WTC11 (cell line): ENCODE measurements at regions not wholly inside any gene's neighbourhood (a gene's known extent, or its start where the extent isn't known, plus 50 kb on each side); places are given as distances from the start of the nearest gene placed in this dataset.

Experiments
- ATAC-seq: fragments of 200-7000 bp; cut with Tn5 transposase; 2 replicates; pipeline ENCODE4 v1.10.0; 2021; ENCODE audit warnings: mild to moderate bottlenecking, moderate library complexity
- CTCF ChIA-PET: fragments of 300-600 bp; sonication (Branson Sonifier 250); formaldehyde crosslinking; loops from one replicate; lab custom pipeline; 2021; ENCODE audit warnings: antibody characterized with exemption; lab: Charles Lee
- POLR2A ChIA-PET: fragments of 350-600 bp; sonication (Branson Sonifier 250); formaldehyde crosslinking; loops from one replicate; lab custom pipeline; 2021; ENCODE audit warnings: antibody characterized with exemption; lab: Charles Lee
- DNase-seq: peaks from one replicate; pipeline ENCODE4 v3.0.0; 2021; ENCODE audit warnings: low spot score
- H3K27ac Mint-ChIP-seq: 2 replicates; pipeline ENCODE4 v1.8.0; 2021; ENCODE audit warnings: mixed read lengths
- H3K27me3 Mint-ChIP-seq: 2 replicates; pipeline ENCODE4 v1.8.0; 2021; ENCODE audit warnings: low read depth, mild to moderate bottlenecking, moderate library complexity, mixed read lengths
- H3K36me3 Mint-ChIP-seq: 2 replicates; pipeline ENCODE4 v1.8.0; 2021; ENCODE audit warnings: mixed read lengths
- H3K4me1 Mint-ChIP-seq: 2 replicates; pipeline ENCODE4 v1.8.0; 2022; ENCODE audit warnings: mixed read lengths
- H3K4me3 Mint-ChIP-seq: 2 replicates; pipeline ENCODE4 v1.8.0; 2021; ENCODE audit warnings: mild to moderate bottlenecking, moderate library complexity, mixed read lengths
- H3K9me3 Mint-ChIP-seq: 2 replicates; pipeline ENCODE4 v1.8.0; 2021; ENCODE audit warnings: mixed read lengths
- ATF1 ChIP-seq: sonication (generic); formaldehyde crosslinking; IDR thresholded peaks from 2 replicates; pipeline ENCODE4 v1.8.1; 2023; ENCODE audit warnings: mild to moderate bottlenecking, moderate library complexity, missing genetic modification reagents
- GABPB1 ChIP-seq: sonication (generic); formaldehyde crosslinking; IDR thresholded peaks from 2 replicates; pipeline ENCODE4 v1.8.1; 2023; ENCODE audit warnings: mild to moderate bottlenecking, missing genetic modification reagents
- HMGA2 ChIP-seq: fragments of 250-450 bp; sonication (Bioruptor Pico); IDR thresholded peaks from 2 replicates; pipeline ENCODE4 v1.4.0; 2021; ENCODE audit warnings: mild to moderate bottlenecking, moderate library complexity
- KAT7 ChIP-seq: sonication (generic); formaldehyde crosslinking; IDR thresholded peaks from 2 replicates; pipeline ENCODE4 v1.8.1; 2023; ENCODE audit warnings: missing genetic modification reagents, mild to moderate bottlenecking, borderline replicate concordance
- MYBL2 ChIP-seq: sonication (generic); formaldehyde crosslinking; IDR thresholded peaks from 2 replicates; pipeline ENCODE4 v1.8.1; 2023; ENCODE audit warnings: mild to moderate bottlenecking, moderate library complexity, missing genetic modification reagents
- NR1H2 ChIP-seq: sonication (generic); formaldehyde crosslinking; IDR thresholded peaks from 2 replicates; pipeline ENCODE4 v1.9.0; 2021; ENCODE audit warnings: mild to moderate bottlenecking, moderate library complexity, missing genetic modification reagents
- SOX15 ChIP-seq: fragments of 250-450 bp; sonication (Bioruptor Pico); IDR thresholded peaks from 2 replicates; pipeline ENCODE4 v1.9.0; 2021; ENCODE audit warnings: mild to moderate bottlenecking
- TEAD1 ChIP-seq: sonication (generic); formaldehyde crosslinking; IDR thresholded peaks from 2 replicates; pipeline ENCODE4 v1.8.0; 2022; ENCODE audit warnings: mild to moderate bottlenecking, missing genetic modification reagents
- ZNF232 ChIP-seq: sonication (generic); formaldehyde crosslinking; IDR thresholded peaks from 2 replicates; pipeline ENCODE4 v1.8.0; 2022; ENCODE audit warnings: mild to moderate bottlenecking, missing genetic modification reagents
- ZNF425 ChIP-seq: fragments of 250-450 bp; sonication (Bioruptor Pico); conservative IDR thresholded peaks from 2 replicates; pipeline ENCODE4 v1.9.0; 2021; ENCODE audit warnings: mild to moderate bottlenecking
- TF ChIP-seq, protein P1 (sequence below): sonication (generic); formaldehyde crosslinking; IDR thresholded peaks from 2 replicates; pipeline ENCODE4 v1.8.0; 2022; ENCODE audit warnings: mild to moderate bottlenecking, missing genetic modification reagents
- TF ChIP-seq, protein P2 (sequence below): sonication (generic); formaldehyde crosslinking; IDR thresholded peaks from 2 replicates; pipeline ENCODE4 v1.8.1; 2023; ENCODE audit warnings: mild to moderate bottlenecking, missing genetic modification reagents, moderate library complexity
- TF ChIP-seq, protein P3 (sequence below): sonication (generic); formaldehyde crosslinking; IDR thresholded peaks from 2 replicates; pipeline ENCODE4 v1.8.1; 2023; ENCODE audit warnings: mild to moderate bottlenecking, missing genetic modification reagents, borderline replicate concordance
- TF ChIP-seq, protein P4 (sequence below): sonication (generic); formaldehyde crosslinking; IDR thresholded peaks from 2 replicates; pipeline ENCODE4 v1.8.1; 2022; ENCODE audit warnings: missing genetic modification reagents, borderline replicate concordance

GRCh38 chr7:121623130-121623872 lies 227.2 kb upstream of the FAM3C start (continued):
- TF ChIP-seq TEAD1: no peak
- TF ChIP-seq, protein P1, sequence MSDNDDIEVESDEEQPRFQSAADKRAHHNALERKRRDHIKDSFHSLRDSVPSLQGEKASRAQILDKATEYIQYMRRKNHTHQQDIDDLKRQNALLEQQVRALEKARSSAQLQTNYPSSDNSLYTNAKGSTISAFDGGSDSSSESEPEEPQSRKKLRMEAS (CRISPR knock-in tag): no peak
- TF ChIP-seq ZNF232 (CRISPR knock-in tag): no peak
- TF ChIP-seq MYBL2 (CRISPR knock-in tag): no peak
- TF ChIP-seq, protein P2, sequence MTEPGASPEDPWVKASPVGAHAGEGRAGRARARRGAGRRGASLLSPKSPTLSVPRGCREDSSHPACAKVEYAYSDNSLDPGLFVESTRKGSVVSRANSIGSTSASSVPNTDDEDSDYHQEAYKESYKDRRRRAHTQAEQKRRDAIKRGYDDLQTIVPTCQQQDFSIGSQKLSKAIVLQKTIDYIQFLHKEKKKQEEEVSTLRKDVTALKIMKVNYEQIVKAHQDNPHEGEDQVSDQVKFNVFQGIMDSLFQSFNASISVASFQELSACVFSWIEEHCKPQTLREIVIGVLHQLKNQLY: no peak
- TF ChIP-seq HMGA2 (CRISPR knock-in tag): no peak
- no peak for TF ChIP-seq GABPB1 (CRISPR knock-in tag)
- TF ChIP-seq ATF1 (CRISPR knock-in tag): no peak

DNA sequence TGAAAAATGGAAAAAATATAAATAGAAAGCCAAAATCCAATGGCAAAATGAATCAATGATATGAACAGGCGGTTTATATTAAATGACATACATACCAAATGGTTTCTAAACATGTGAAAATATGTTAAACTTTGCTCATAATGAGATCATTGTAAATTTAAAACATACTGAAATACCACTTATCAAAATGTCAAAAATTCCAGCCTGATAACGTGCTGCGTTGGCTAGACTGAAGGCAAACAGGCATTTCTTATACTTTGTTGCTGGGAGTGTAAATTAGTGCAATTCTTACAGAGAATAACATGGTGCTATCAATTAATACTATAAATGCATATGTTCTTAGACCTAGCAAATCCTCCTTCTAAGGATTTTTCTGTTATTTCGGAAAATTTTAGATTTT lies 225.8 kb upstream of the FAM3C start:
- Mint-ChIP-seq H3K36me3 (peaks cover 11% of the 10 kb centered on the region), H3K4me1 (peaks cover 20% of the 10 kb centered on the region), H3K27me3 (no peaks in the 10 kb centered on the region; the same call in 1 of the 2 replicates), H3K27ac (no peak overlapping the region), H3K9me3 (peaks cover 12% of the 10 kb centered on the region), H3K4me3 (peak overlapping the region; percentile 56; the same call in 1 of the 2 replicates)
- ChIA-PET CTCF (interaction anchor here (1.1 to 4.4 kb wide), 3 partner anchors 54 to 372 kb away, joined by 3 to 23 read pairs (median 3); partner anchors contain the start of gene FAM3C), POLR2A (no interaction called here)
- DNase-seq: no peak
- TF ChIP-seq ZNF425 (CRISPR knock-in tag) (no peak), SOX15 (CRISPR knock-in tag) (no peak), HMGA2 (CRISPR knock-in tag) (no peak), NR1H2 (CRISPR knock-in tag) (no peak), KAT7 (CRISPR knock-in tag) (no peak)
- TF ChIP-seq, protein P3, sequence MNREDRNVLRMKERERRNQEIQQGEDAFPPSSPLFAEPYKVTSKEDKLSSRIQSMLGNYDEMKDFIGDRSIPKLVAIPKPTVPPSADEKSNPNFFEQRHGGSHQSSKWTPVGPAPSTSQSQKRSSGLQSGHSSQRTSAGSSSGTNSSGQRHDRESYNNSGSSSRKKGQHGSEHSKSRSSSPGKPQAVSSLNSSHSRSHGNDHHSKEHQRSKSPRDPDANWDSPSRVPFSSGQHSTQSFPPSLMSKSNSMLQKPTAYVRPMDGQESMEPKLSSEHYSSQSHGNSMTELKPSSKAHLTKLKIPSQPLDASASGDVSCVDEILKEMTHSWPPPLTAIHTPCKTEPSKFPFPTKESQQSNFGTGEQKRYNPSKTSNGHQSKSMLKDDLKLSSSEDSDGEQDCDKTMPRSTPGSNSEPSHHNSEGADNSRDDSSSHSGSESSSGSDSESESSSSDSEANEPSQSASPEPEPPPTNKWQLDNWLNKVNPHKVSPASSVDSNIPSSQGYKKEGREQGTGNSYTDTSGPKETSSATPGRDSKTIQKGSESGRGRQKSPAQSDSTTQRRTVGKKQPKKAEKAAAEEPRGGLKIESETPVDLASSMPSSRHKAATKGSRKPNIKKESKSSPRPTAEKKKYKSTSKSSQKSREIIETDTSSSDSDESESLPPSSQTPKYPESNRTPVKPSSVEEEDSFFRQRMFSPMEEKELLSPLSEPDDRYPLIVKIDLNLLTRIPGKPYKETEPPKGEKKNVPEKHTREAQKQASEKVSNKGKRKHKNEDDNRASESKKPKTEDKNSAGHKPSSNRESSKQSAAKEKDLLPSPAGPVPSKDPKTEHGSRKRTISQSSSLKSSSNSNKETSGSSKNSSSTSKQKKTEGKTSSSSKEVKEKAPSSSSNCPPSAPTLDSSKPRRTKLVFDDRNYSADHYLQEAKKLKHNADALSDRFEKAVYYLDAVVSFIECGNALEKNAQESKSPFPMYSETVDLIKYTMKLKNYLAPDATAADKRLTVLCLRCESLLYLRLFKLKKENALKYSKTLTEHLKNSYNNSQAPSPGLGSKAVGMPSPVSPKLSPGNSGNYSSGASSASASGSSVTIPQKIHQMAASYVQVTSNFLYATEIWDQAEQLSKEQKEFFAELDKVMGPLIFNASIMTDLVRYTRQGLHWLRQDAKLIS (CRISPR knock-in tag): no peak
- TF ChIP-seq, protein P4, sequence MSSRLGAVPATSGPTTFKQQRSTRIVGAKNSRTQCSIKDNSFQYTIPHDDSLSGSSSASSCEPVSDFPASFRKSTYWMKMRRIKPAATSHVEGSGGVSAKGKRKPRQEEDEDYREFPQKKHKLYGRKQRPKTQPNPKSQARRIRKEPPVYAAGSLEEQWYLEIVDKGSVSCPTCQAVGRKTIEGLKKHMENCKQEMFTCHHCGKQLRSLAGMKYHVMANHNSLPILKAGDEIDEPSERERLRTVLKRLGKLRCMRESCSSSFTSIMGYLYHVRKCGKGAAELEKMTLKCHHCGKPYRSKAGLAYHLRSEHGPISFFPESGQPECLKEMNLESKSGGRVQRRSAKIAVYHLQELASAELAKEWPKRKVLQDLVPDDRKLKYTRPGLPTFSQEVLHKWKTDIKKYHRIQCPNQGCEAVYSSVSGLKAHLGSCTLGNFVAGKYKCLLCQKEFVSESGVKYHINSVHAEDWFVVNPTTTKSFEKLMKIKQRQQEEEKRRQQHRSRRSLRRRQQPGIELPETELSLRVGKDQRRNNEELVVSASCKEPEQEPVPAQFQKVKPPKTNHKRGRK (CRISPR knock-in tag): no peak
- ATAC-seq: no peak
